ENCODE measurements at regions not wholly inside any gene's neighbourhood (a gene's known extent, or its start where the extent isn't known, plus 50 kb on each side); places are given as distances from the start of the nearest gene placed in this dataset.
A peak's percentile ranks its signal among the peaks of the same experiment; 100 is the strongest.

DNA sequence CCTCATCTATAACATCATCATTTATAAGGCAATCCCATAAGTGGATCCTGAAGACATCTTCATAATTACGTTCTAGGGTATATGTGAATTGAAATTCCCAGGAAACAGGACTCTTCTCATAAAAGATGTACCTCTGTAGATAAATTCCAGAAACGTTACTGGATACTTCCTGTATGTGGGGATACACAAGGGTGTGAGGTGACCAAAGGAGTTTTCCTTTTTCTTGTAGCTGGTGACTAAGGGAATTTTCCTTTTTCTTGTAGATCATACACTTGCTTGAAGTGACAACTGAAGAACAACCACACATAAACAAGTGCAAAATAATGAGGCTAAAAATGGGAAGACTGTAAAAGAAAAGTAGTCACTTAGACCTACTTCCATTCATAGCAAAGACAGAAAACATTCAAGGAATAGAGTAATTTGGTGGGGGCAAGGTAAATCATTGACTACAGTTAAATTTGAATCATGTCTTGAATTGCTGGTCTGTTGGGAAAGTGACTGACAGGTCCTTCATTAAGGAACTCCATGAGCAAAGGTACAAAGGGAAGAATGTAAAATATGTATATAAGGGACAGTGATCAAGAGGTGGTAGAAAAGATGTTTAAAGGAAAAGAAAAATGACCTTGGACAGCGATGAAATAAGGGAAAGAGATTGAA lies 53.2 kb upstream of the UBE2E3 start:
- no peaks in the 10 kb centered on the region for H4K20me1 ChIP-seq (ENCODE audit: insufficient read depth, low read length)
- H4K91ac ChIP-seq (ENCODE audit: insufficient read depth, low read depth, low read length), result no peak overlapping the region
- dilution Hi-C loops (cut with HindIII; ENCODE audit: low sequenced_read_pairs, unreplicated experiment), result no loop called here
- no TSS peak for BruUV-seq (replicated peaks)
- H2AFZ ChIP-seq (replicated peaks; ENCODE audit: low read length, poor library complexity), result no peak overlapping the region
- H2BK20ac ChIP-seq (ENCODE audit: low read depth, low read length), result no peak overlapping the region
- intact Hi-C loops (cut with micrococcal nuclease), result no loop called here
- H3K36me3 ChIP-seq (ENCODE audit: control insufficient read depth, insufficient read depth, low read length), result no peaks in the 10 kb centered on the region
- no peaks in the 10 kb centered on the region for H3K79me1 ChIP-seq (ENCODE audit: low read depth in 1 of 2, low read length in 2 of 2)
- H3K27ac ChIP-seq (ENCODE audit: insufficient read depth, low read length), result no peak overlapping the region
- no peak overlapping the region for H3K18ac ChIP-seq (ENCODE audit: low read depth, low read length)
- no peak overlapping the region for H3K4ac ChIP-seq (ENCODE audit: low read depth, low read length)
- H2BK15ac ChIP-seq (ENCODE audit: low read depth, low read length), result no peak overlapping the region
- H3K23ac ChIP-seq (ENCODE audit: low read depth, low read length), result no peak overlapping the region
- no peak overlapping the region for H3K14ac ChIP-seq (replicated peaks; ENCODE audit: low read depth, low read length)
- no peak overlapping the region for H2AK5ac ChIP-seq (ENCODE audit: low read depth, low read length)
- no peak overlapping the region for H4K5ac ChIP-seq (ENCODE audit: low read depth, low read length)
- no peak overlapping the region for H3K4me2 ChIP-seq (ENCODE audit: low read depth, low read length)
- CTCF ChIA-PET, result no interaction called here
- DNase-seq, result peak; percentile 20
- no peak for ATAC-seq (ENCODE audit: low read depth)
- no peaks in the 10 kb centered on the region for H3K27me3 ChIP-seq (ENCODE audit: control insufficient read depth, insufficient read depth, low read length)
- H2BK5ac ChIP-seq (ENCODE audit: low read depth, low read length, poor library complexity, severe bottlenecking), result no peak overlapping the region
- no peak overlapping the region for H3K56ac ChIP-seq (ENCODE audit: extremely low read depth, insufficient read depth, low read length)
- H2BK120ac ChIP-seq (ENCODE audit: low read depth, low read length), result no peak overlapping the region
- H3K9me1 ChIP-seq (ENCODE audit: insufficient read depth, low read length), result no peaks in the 10 kb centered on the region
- no peak overlapping the region for H2AK9ac ChIP-seq (replicated peaks; ENCODE audit: low read depth, low read length, poor library complexity)
- H4K8ac ChIP-seq (ENCODE audit: low read depth in 2 of 2, low read length in 2 of 2), result no peak overlapping the region
- H3K9ac ChIP-seq (ENCODE audit: low read depth, low read length), result no peak overlapping the region
- POLR2A ChIA-PET (ENCODE audit: unreplicated experiment), result interaction anchor here (0.6 kb wide), 1 partner anchor 40 kb away, joined by 3 read pairs; no protein-coding TSS in a partner anchor
- no peaks in the 10 kb centered on the region for H3K4me1 ChIP-seq (ENCODE audit: control insufficient read depth, insufficient read depth, low read length)
- H3K9me3 ChIP-seq (ENCODE audit: control insufficient read depth, insufficient read depth, low read length), result no peaks in the 10 kb centered on the region
- in situ Hi-C loops (cut with MboI; ENCODE audit: low sequenced_read_pairs), result no loop called here
- WGBS, 2 experiments (ENCODE audit: extremely low coverage in 2 of 2, insufficient read length in 1 of 2), result 100% methylated on average over 1 of the region's 3 CpGs; no CpG with 5 or more reads in 1 of the 2 experiments
- no peak overlapping the region for H3K4me3 ChIP-seq (ENCODE audit: insufficient read depth, low read depth, low read length)
- TF ChIP-seq MXI1 (IDR thresholded peaks at IDR 0.05; ENCODE audit: borderline replicate concordance, low read depth, low read length), result no peak
- TF ChIP-seq RCOR1 (IDR thresholded peaks at IDR 0.05; ENCODE audit: insufficient replicate concordance, low read length), result no peak
- no peak for TF ChIP-seq BHLHE40 (IDR thresholded peaks at IDR 0.05; ENCODE audit: low read depth, low read length)
- TF ChIP-seq NFE2L2 (IDR thresholded peaks at IDR 0.05; ENCODE audit: low read depth, low read length), result no peak
- TF ChIP-seq RAD21 (IDR thresholded peaks at IDR 0.05; ENCODE audit: low read length), result no peak
- no peak for TF ChIP-seq FOS (IDR thresholded peaks at IDR 0.05; ENCODE audit: low read depth, low read length)
- no peak for TF ChIP-seq CHD1 (IDR thresholded peaks at IDR 0.05; ENCODE audit: low read depth, low read length)
- no peak for TF ChIP-seq MAZ (IDR thresholded peaks at IDR 0.05; ENCODE audit: borderline replicate concordance, low read depth, low read length)
- no peak for TF ChIP-seq POLR2A (IDR thresholded peaks at IDR 0.05; ENCODE audit: low read depth, low read length)
- TF ChIP-seq, protein P1, sequence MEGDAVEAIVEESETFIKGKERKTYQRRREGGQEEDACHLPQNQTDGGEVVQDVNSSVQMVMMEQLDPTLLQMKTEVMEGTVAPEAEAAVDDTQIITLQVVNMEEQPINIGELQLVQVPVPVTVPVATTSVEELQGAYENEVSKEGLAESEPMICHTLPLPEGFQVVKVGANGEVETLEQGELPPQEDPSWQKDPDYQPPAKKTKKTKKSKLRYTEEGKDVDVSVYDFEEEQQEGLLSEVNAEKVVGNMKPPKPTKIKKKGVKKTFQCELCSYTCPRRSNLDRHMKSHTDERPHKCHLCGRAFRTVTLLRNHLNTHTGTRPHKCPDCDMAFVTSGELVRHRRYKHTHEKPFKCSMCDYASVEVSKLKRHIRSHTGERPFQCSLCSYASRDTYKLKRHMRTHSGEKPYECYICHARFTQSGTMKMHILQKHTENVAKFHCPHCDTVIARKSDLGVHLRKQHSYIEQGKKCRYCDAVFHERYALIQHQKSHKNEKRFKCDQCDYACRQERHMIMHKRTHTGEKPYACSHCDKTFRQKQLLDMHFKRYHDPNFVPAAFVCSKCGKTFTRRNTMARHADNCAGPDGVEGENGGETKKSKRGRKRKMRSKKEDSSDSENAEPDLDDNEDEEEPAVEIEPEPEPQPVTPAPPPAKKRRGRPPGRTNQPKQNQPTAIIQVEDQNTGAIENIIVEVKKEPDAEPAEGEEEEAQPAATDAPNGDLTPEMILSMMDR (conservative IDR thresholded peaks at IDR 0.05; ENCODE audit: low read depth, low read length), result no peak
- TF ChIP-seq CEBPB (IDR thresholded peaks at IDR 0.05; ENCODE audit: low read depth, low read length), result no peak
- TF ChIP-seq, protein P2, sequence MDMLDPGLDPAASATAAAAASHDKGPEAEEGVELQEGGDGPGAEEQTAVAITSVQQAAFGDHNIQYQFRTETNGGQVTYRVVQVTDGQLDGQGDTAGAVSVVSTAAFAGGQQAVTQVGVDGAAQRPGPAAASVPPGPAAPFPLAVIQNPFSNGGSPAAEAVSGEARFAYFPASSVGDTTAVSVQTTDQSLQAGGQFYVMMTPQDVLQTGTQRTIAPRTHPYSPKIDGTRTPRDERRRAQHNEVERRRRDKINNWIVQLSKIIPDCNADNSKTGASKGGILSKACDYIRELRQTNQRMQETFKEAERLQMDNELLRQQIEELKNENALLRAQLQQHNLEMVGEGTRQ (IDR thresholded peaks at IDR 0.05; ENCODE audit: low read depth, low read length), result no peak
- TF ChIP-seq MAFK (IDR thresholded peaks at IDR 0.05; ENCODE audit: low read depth, low read length), result no peak
- TF ChIP-seq SMC3 (IDR thresholded peaks at IDR 0.05; ENCODE audit: low read depth, low read length), result no peak
- TF ChIP-seq, protein P3, sequence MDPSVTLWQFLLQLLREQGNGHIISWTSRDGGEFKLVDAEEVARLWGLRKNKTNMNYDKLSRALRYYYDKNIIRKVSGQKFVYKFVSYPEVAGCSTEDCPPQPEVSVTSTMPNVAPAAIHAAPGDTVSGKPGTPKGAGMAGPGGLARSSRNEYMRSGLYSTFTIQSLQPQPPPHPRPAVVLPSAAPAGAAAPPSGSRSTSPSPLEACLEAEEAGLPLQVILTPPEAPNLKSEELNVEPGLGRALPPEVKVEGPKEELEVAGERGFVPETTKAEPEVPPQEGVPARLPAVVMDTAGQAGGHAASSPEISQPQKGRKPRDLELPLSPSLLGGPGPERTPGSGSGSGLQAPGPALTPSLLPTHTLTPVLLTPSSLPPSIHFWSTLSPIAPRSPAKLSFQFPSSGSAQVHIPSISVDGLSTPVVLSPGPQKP (IDR thresholded peaks at IDR 0.05; ENCODE audit: borderline replicate concordance, low read depth, low read length), result no peak
